ENCODE measurements at regions not wholly inside any gene's neighbourhood (a gene's known extent, or its start where the extent isn't known, plus 50 kb on each side); places are given as distances from the start of the nearest gene placed in this dataset.

GRCh38 chr9:101877439-101877838, 139.0 kb upstream of the GRIN3A start:
- Histone ChIP-seq H3K9ac (ENCODE audit: insufficient read depth, low read depth, low read length) (no peak overlapping the region), H3K4me2 (ENCODE audit: low read depth, low read length) (no peak overlapping the region), H3K27me3 (ENCODE audit: control insufficient read depth in 1 of 2, insufficient read depth in 2 of 2, low read length in 2 of 2) (no peaks in the 10 kb centered on the region; a peak in 1 of 5 replicates), H2AFZ (ENCODE audit: low read length) (no peak overlapping the region), H3K27ac (ENCODE audit: extremely low read length, insufficient read depth, low read length) (no peak overlapping the region), H3K9me3 (ENCODE audit: low read length) (no peaks in the 10 kb centered on the region), H3K4me3 (replicated peaks in 1 of 3; ENCODE audit: insufficient read depth in 1 of 3, low read depth in 2 of 3, low read length in 3 of 3) (no peak overlapping the region), H4K20me1 (ENCODE audit: insufficient read depth, low read length) (no peaks in the 10 kb centered on the region), H3K36me3 (replicated peaks in 1 of 2; ENCODE audit: control insufficient read depth in 1 of 2, insufficient read depth in 2 of 2, low read length in 2 of 2) (no peaks in the 10 kb centered on the region), H3K79me2 (ENCODE audit: insufficient read depth, low read length) (no peaks in the 10 kb centered on the region), H3K4me1 (ENCODE audit: insufficient read depth, low read length) (no peaks in the 10 kb centered on the region)
- BruUV-seq (replicated peaks) = no TSS peak
- ATAC-seq = no peak
- FAIRE-seq = no peak
- 0% methylated on average over 1 of the region's 1 CpG for WGBS (ENCODE audit: low lambda C conversion rate)
- CTCF ChIA-PET (ENCODE audit: low intra/inter-chr PET ratio, low total read pairs) = no interaction called here
- TF ChIP-seq MAFK (conservative IDR thresholded peaks at IDR 0.05 in 1 of 2, IDR thresholded peaks at IDR 0.05 in 1 of 2; ENCODE audit: low read length in 2 of 2) = peak; percentile 39 to 70; a peak in 3 of 4 replicates
- TF ChIP-seq ZNF672 (CRISPR knock-in tag; IDR thresholded peaks at IDR 0.05) = no peak
- peak; percentile 47; the same call in 1 of the 2 replicates for TF ChIP-seq MAFF (IDR thresholded peaks at IDR 0.05; ENCODE audit: low read depth, low read length)
- no peak for TF ChIP-seq HHEX (CRISPR knock-in tag; IDR thresholded peaks at IDR 0.05)
- intact Hi-C loops (cut with micrococcal nuclease; ENCODE audit: unreplicated experiment) = no loop called here
- no peak for DNase-seq (ENCODE audit: low spot score)
- POLR2A ChIA-PET = no interaction called here
- in situ Hi-C loops (cut with HindIII; ENCODE audit: extremely low pct_ligation_motif_present, low pct_unique_long_range_greater_than_20kb) = no loop called here

GRCh38 chr9:101861472-101861871, 123.0 kb upstream of the GRIN3A start:
- Histone ChIP-seq H3K9me3 (ENCODE audit: low read length) (no peaks in the 10 kb centered on the region), H3K4me1 (ENCODE audit: insufficient read depth, low read length) (no peaks in the 10 kb centered on the region), H2AFZ (ENCODE audit: low read length) (no peak overlapping the region), H3K4me3 (replicated peaks in 1 of 3; ENCODE audit: insufficient read depth in 1 of 3, low read depth in 2 of 3, low read length in 3 of 3) (no peak overlapping the region), H3K9ac (ENCODE audit: insufficient read depth, low read depth, low read length) (no peak overlapping the region), H3K27me3 (ENCODE audit: control insufficient read depth in 1 of 2, insufficient read depth in 2 of 2, low read length in 2 of 2) (no peaks in the 10 kb centered on the region), H4K20me1 (ENCODE audit: insufficient read depth, low read length) (no peaks in the 10 kb centered on the region), H3K36me3 (replicated peaks in 1 of 2; ENCODE audit: control insufficient read depth in 1 of 2, insufficient read depth in 2 of 2, low read length in 2 of 2) (no peaks in the 10 kb centered on the region), H3K4me2 (ENCODE audit: low read depth, low read length) (no peak overlapping the region), H3K27ac (ENCODE audit: extremely low read length, insufficient read depth, low read length) (no peak overlapping the region), H3K79me2 (ENCODE audit: insufficient read depth, low read length) (no peaks in the 10 kb centered on the region)
- FAIRE-seq = no peak
- ChIA-PET CTCF (ENCODE audit: low intra/inter-chr PET ratio, low total read pairs) (no interaction called here), POLR2A (no interaction called here)
- DNase-seq (ENCODE audit: low spot score) = no peak
- intact Hi-C loops (cut with micrococcal nuclease; ENCODE audit: unreplicated experiment) = no loop called here
- BruUV-seq (replicated peaks) = no TSS peak
- in situ Hi-C loops (cut with HindIII; ENCODE audit: extremely low pct_ligation_motif_present, low pct_unique_long_range_greater_than_20kb) = no loop called here
- WGBS (ENCODE audit: low lambda C conversion rate) = 0% methylated on average over 2 of the region's 2 CpGs
- no peak for ATAC-seq
- TF ChIP-seq, protein P1, sequence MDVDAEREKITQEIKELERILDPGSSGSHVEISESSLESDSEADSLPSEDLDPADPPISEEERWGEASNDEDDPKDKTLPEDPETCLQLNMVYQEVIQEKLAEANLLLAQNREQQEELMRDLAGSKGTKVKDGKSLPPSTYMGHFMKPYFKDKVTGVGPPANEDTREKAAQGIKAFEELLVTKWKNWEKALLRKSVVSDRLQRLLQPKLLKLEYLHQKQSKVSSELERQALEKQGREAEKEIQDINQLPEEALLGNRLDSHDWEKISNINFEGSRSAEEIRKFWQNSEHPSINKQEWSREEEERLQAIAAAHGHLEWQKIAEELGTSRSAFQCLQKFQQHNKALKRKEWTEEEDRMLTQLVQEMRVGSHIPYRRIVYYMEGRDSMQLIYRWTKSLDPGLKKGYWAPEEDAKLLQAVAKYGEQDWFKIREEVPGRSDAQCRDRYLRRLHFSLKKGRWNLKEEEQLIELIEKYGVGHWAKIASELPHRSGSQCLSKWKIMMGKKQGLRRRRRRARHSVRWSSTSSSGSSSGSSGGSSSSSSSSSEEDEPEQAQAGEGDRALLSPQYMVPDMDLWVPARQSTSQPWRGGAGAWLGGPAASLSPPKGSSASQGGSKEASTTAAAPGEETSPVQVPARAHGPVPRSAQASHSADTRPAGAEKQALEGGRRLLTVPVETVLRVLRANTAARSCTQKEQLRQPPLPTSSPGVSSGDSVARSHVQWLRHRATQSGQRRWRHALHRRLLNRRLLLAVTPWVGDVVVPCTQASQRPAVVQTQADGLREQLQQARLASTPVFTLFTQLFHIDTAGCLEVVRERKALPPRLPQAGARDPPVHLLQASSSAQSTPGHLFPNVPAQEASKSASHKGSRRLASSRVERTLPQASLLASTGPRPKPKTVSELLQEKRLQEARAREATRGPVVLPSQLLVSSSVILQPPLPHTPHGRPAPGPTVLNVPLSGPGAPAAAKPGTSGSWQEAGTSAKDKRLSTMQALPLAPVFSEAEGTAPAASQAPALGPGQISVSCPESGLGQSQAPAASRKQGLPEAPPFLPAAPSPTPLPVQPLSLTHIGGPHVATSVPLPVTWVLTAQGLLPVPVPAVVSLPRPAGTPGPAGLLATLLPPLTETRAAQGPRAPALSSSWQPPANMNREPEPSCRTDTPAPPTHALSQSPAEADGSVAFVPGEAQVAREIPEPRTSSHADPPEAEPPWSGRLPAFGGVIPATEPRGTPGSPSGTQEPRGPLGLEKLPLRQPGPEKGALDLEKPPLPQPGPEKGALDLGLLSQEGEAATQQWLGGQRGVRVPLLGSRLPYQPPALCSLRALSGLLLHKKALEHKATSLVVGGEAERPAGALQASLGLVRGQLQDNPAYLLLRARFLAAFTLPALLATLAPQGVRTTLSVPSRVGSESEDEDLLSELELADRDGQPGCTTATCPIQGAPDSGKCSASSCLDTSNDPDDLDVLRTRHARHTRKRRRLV (CRISPR knock-in tag; IDR thresholded peaks at IDR 0.05) = no peak
- TF ChIP-seq EEA1 (CRISPR knock-in tag; IDR thresholded peaks at IDR 0.05; ENCODE audit: borderline replicate concordance) = no peak
- no peak for TF ChIP-seq ZNF17 (CRISPR knock-in tag; IDR thresholded peaks at IDR 0.05)
- TF ChIP-seq ZNF556 (CRISPR knock-in tag; IDR thresholded peaks at IDR 0.05; ENCODE audit: borderline replicate concordance) = no peak
- TF ChIP-seq THYN1 (CRISPR knock-in tag; IDR thresholded peaks at IDR 0.05; ENCODE audit: borderline replicate concordance, low read depth) = no peak
- no peak for TF ChIP-seq ZNF326 (CRISPR knock-in tag; IDR thresholded peaks at IDR 0.05; ENCODE audit: borderline replicate concordance)
- TF ChIP-seq SALL2 (CRISPR knock-in tag; IDR thresholded peaks at IDR 0.05) = no peak
- TF ChIP-seq ZEB1 (IDR thresholded peaks at IDR 0.05; ENCODE audit: insufficient replicate concordance, low read depth) = no peak
- no peak for TF ChIP-seq FOXO4 (CRISPR knock-in tag; conservative IDR thresholded peaks at IDR 0.05)
- TF ChIP-seq HNRNPH1 (optimal IDR thresholded peaks at IDR 0.05; ENCODE audit: low read depth, low read length) = no peak

Data from HepG2 (cell line).